Hepatocyte (in vitro differentiated cells): ENCODE measurements at regions not wholly inside any gene's neighbourhood (a gene's known extent, or its start where the extent isn't known, plus 50 kb on each side); places are given as distances from the start of the nearest gene placed in this dataset.

Experiments used
- EZH2 ChIP-seq: fragments of 200-600 bp; sonication (generic); IDR thresholded peaks from 2 replicates; pipeline ENCODE4 v1.6.1; 2016; ENCODE audit warnings: antibody characterized with exemption, mild to moderate bottlenecking, borderline replicate concordance
- EZH2phosphoT487 ChIP-seq: fragments of 200-600 bp; sonication (generic); IDR thresholded peaks from one replicate; pipeline ENCODE4 v1.6.1; 2018; ENCODE audit warnings: antibody characterized with exemption, mild to moderate bottlenecking, low read depth, moderate library complexity; ENCODE audit not compliant: unreplicated experiment, severe bottlenecking
- TF ChIP-seq, protein P1 (sequence below): fragments of 200-600 bp; sonication (generic); IDR thresholded peaks from 2 replicates; pipeline ENCODE4 v1.5.1; 2016; ENCODE audit warnings: antibody characterized with exemption, mild to moderate bottlenecking; ENCODE audit not compliant: poor library complexity

DNA sequence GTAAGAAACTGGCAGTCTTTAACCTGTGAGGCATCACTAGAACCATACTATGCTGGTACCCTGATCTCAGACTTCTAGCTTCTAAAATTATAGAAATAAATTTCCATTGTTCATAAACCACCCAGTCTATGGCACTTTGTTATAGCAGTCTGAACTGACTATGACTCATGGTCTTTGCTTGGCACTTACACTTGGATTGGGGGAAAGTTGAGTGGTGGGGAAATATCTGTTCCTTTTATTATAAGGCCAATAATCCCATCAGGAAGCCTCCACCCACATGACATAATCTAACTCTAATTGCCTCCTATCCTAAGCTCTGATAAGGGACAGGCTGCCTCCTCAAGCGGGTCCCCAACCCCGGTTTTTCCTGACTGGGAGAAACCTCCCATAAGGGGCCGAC lies 61.4 kb upstream of the PACRGL start:
- TF ChIP-seq, protein P1, sequence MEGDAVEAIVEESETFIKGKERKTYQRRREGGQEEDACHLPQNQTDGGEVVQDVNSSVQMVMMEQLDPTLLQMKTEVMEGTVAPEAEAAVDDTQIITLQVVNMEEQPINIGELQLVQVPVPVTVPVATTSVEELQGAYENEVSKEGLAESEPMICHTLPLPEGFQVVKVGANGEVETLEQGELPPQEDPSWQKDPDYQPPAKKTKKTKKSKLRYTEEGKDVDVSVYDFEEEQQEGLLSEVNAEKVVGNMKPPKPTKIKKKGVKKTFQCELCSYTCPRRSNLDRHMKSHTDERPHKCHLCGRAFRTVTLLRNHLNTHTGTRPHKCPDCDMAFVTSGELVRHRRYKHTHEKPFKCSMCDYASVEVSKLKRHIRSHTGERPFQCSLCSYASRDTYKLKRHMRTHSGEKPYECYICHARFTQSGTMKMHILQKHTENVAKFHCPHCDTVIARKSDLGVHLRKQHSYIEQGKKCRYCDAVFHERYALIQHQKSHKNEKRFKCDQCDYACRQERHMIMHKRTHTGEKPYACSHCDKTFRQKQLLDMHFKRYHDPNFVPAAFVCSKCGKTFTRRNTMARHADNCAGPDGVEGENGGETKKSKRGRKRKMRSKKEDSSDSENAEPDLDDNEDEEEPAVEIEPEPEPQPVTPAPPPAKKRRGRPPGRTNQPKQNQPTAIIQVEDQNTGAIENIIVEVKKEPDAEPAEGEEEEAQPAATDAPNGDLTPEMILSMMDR: no peak
- TF ChIP-seq EZH2: no peak
- TF ChIP-seq EZH2phosphoT487: no peak
